ENCODE measurements at regions not wholly inside any gene's neighbourhood (a gene's known extent, or its start where the extent isn't known, plus 50 kb on each side); places are given as distances from the start of the nearest gene placed in this dataset.
"Not testable (repeated sequence)": the region's sequence is repeated elsewhere in the genome, so short reads cannot be mapped to it uniquely, and the experiment has no call there.

DNA sequence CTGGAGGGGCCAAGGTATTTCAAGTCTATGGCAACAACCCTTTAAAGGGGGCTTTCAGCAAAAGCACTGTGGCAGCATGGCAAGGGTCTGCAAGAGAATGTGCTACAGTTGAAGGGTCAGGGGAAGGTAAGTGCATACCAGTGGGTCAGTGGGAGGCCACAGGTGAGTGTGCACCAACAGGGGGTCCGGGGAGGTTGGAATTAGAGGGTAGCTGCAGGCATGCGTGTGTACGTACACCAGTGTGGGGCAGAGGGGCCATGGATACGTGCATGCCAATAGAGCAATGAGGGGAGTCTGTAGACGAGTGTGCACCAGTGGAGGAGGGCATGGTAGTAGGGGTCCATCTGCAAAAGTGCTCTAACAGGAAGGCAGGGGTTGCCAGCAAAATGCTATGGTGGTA, 448.9 kb downstream of the NAV3 start:
- no peak for DNase-seq
- Histone ChIP-seq H3K27me3 (replicated peaks in 1 of 7) (no peaks in the 10 kb centered on the region), H3K27ac (no peak overlapping the region), H3K4me1 (no peaks in the 10 kb centered on the region), H3K36me3 (no peaks in the 10 kb centered on the region), H3K9me3 (peaks cover 0 to 36% (median 16%) of the 10 kb centered on the region in 8 donors), H3K4me3 (no peak overlapping the region)
- no peak for TF ChIP-seq POLR2A (IDR thresholded peaks at IDR 0.05)
- TF ChIP-seq, protein P1, sequence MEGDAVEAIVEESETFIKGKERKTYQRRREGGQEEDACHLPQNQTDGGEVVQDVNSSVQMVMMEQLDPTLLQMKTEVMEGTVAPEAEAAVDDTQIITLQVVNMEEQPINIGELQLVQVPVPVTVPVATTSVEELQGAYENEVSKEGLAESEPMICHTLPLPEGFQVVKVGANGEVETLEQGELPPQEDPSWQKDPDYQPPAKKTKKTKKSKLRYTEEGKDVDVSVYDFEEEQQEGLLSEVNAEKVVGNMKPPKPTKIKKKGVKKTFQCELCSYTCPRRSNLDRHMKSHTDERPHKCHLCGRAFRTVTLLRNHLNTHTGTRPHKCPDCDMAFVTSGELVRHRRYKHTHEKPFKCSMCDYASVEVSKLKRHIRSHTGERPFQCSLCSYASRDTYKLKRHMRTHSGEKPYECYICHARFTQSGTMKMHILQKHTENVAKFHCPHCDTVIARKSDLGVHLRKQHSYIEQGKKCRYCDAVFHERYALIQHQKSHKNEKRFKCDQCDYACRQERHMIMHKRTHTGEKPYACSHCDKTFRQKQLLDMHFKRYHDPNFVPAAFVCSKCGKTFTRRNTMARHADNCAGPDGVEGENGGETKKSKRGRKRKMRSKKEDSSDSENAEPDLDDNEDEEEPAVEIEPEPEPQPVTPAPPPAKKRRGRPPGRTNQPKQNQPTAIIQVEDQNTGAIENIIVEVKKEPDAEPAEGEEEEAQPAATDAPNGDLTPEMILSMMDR (IDR thresholded peaks at IDR 0.05 in 8 of 11, conservative IDR thresholded peaks at IDR 0.05 in 3 of 11) = no peak
- TF ChIP-seq POLR2AphosphoS5 (IDR thresholded peaks at IDR 0.05) = no peak
- WGBS, 5 donors = 71 to 85% (median 81%) methylated on average over 5 of the region's 5 CpGs
- intact Hi-C loops (cut with DNase I; ENCODE audit: low total_unique reads) = no loop called here

DNA sequence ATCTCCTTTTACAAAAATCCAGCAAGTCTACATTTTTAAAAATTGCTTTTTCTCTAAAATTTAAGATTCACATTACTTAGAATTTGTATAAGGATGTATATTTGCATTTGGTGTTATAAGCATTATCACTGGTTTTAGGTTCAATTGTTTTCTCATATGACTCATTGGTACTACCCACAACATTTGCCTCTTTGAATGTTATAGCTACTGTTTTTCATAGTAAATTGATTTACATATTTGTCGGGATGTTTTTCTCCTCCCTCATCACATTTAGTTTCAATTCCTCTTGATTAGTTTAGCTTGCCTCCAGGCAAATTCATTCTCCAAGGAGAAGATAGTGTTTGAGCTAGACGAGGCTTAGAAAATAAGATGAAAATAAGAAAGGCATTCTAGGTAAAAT, 450.4 kb downstream of the NAV3 start:
- H3K36me3 ChIP-seq; intact Hi-C loops (cut with DNase I; ENCODE audit: low total_unique reads); DNase-seq; H3K4me1 ChIP-seq; H3K27me3 ChIP-seq (replicated peaks in 1 of 7); H3K27ac ChIP-seq; H3K4me3 ChIP-seq: not testable (repeated sequence)
- WGBS, 5 donors = 70 to 81% (median 74%) methylated on average over 2 of the region's 2 CpGs
- peaks cover 0 to 31% (median 15%) of the 10 kb centered on the region in 8 donors for H3K9me3 ChIP-seq

DNA sequence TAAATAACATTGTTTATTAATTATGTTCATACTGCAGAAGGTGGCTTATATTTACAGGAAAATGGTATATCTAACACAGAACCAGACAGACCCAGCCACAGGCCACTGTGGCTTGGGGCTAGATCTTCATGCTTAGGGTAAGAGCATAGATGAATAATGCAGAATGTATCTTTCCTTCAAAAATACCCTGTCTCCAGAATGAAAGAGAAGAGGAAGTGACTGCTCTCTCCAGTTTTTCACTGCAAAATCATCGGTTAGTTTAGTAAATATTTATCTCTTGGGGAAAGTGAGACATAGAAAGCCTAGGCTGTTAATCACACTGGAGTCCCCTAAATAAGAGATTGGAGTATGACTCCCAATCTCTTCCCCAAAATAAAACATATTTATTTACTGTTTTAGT, 453.7 kb downstream of the NAV3 start:
- no peaks in the 10 kb centered on the region for H3K4me1 ChIP-seq
- DNase-seq = no peak
- intact Hi-C loops (cut with DNase I; ENCODE audit: low total_unique reads) = no loop called here
- WGBS, 5 donors = 80 to 91% (median 83%) methylated on average over 1 of the region's 1 CpG
- no peaks in the 10 kb centered on the region for H3K36me3 ChIP-seq
- H3K4me3 ChIP-seq = no peak overlapping the region
- no peak overlapping the region for H3K27ac ChIP-seq
- TF ChIP-seq POLR2A (IDR thresholded peaks at IDR 0.05) = no peak
- TF ChIP-seq, protein P1 (IDR thresholded peaks at IDR 0.05 in 8 of 11, conservative IDR thresholded peaks at IDR 0.05 in 3 of 11) = no peak
- TF ChIP-seq POLR2AphosphoS5 (IDR thresholded peaks at IDR 0.05) = no peak
- peaks cover 0 to 8% (median 0%) of the 10 kb centered on the region in 8 donors for H3K9me3 ChIP-seq
- H3K27me3 ChIP-seq (replicated peaks in 1 of 7) = no peaks in the 10 kb centered on the region

DNA sequence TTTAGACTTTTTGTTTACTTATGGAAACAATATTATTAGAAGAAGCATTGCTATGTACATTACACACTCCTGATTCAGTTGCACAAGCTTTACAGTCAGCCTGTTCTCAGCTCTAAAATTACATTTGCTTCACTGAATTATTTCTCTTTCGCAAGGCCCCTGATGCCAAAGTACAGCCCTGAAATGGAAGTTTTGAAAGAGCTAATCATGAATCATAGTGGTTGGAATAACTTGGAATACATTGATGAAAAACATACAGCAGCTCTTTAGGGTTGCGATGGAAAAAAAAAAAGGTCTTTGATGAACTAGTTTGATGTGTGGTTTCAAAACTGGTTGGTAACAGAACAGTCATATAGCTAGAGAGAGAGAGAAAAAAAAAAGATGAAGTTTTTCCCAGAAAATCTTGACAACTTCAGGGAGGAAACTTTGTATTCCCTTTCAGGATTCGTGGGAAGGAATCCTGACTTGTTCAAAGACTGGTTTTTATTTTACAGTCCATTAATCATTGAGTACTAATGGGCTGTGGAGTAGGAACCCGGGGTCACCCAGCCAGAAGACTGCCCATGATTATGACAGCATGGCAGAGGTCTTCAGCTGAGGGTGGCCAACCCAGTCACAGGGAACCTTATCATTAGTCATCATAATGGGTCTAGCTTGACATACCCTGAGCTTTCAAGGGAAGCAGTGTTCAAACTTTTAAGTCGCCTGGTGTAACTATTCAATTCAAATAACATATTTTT, 460.1 kb downstream of the NAV3 start:
- Histone ChIP-seq H3K36me3 (no peaks in the 10 kb centered on the region), H3K4me1 (no peaks in the 10 kb centered on the region), H3K4me3 (no peak overlapping the region), H3K27me3 (replicated peaks in 1 of 7) (no peaks in the 10 kb centered on the region), H3K9me3 (no peaks in the 10 kb centered on the region), H3K27ac (no peak overlapping the region)
- intact Hi-C loops (cut with DNase I; ENCODE audit: low total_unique reads) = no loop called here
- TF ChIP-seq, protein P1 (IDR thresholded peaks at IDR 0.05 in 8 of 11, conservative IDR thresholded peaks at IDR 0.05 in 3 of 11) = no peak
- TF ChIP-seq POLR2AphosphoS5 (IDR thresholded peaks at IDR 0.05) (no peak), POLR2A (IDR thresholded peaks at IDR 0.05) (no peak)
- WGBS, 5 donors = 65 to 77% (median 74%) methylated on average over 5 of the region's 5 CpGs
- DNase-seq = no peak

Data from spleen (tissue), 11 donors.